ENCODE measurements at regions not wholly inside any gene's neighbourhood (a gene's known extent, or its start where the extent isn't known, plus 50 kb on each side); places are given as distances from the start of the nearest gene placed in this dataset.

- DNase-seq (ENCODE audit: low read depth): no peak
Measured at GRCh38 chr13:72342364-72342763, 385.1 kb downstream of the MZT1 start.

- no peak for DNase-seq (ENCODE audit: low read depth)
Measured at GRCh38 chr13:72341904-72342303, 385.5 kb downstream of the MZT1 start.

- DNase-seq (ENCODE audit: low read depth): no peak
Measured at GRCh38 chr13:72317346-72318109, 409.9 kb downstream of the MZT1 start.

GRCh38 chr13:72316716-72317115, 410.7 kb downstream of the MZT1 start:
- DNase-seq (ENCODE audit: low read depth): no peak

GRCh38 chr13:72315312-72315711, 412.1 kb downstream of the MZT1 start:
- no peak for DNase-seq (ENCODE audit: low read depth)

GRCh38 chr13:72314210-72314609, 413.2 kb downstream of the MZT1 start:
- DNase-seq (ENCODE audit: low read depth): no peak

- no peak for DNase-seq (ENCODE audit: low read depth)
Measured at GRCh38 chr13:72313546-72313945, 413.9 kb downstream of the MZT1 start.

- no peak for DNase-seq (ENCODE audit: low read depth)
Measured at GRCh38 chr13:72303941-72304746, 423.3 kb downstream of the MZT1 start.

- DNase-seq (ENCODE audit: low read depth): no peak
Measured at GRCh38 chr13:72296246-72296645, 429.2 kb upstream of the DACH1 start.

GRCh38 chr13:72295153-72295552, 428.1 kb upstream of the DACH1 start:
- no peak for DNase-seq (ENCODE audit: low read depth)

GRCh38 chr13:72293206-72293605, 426.2 kb upstream of the DACH1 start:
- no peak for DNase-seq (ENCODE audit: low read depth)

GRCh38 chr13:72290962-72291681, 424.1 kb upstream of the DACH1 start:
- no peak for DNase-seq (ENCODE audit: low read depth)

GRCh38 chr13:72286421-72286820, 419.4 kb upstream of the DACH1 start:
- no peak for DNase-seq (ENCODE audit: low read depth)

GRCh38 chr13:72284791-72285190, 417.8 kb upstream of the DACH1 start:
- DNase-seq (ENCODE audit: low read depth): no peak

- no peak for DNase-seq (ENCODE audit: low read depth)
Measured at GRCh38 chr13:72261732-72262131, 394.7 kb upstream of the DACH1 start.

GRCh38 chr13:72259528-72259927, 392.5 kb upstream of the DACH1 start:
- DNase-seq (ENCODE audit: low read depth): no peak

- DNase-seq (ENCODE audit: low read depth): no peak
Measured at GRCh38 chr13:72258340-72258981, 391.5 kb upstream of the DACH1 start.

- no peak for DNase-seq (ENCODE audit: low read depth)
Measured at GRCh38 chr13:72255908-72256307, 388.9 kb upstream of the DACH1 start.

- DNase-seq (ENCODE audit: low read depth): no peak
Measured at GRCh38 chr13:72253754-72254153, 386.8 kb upstream of the DACH1 start.

- DNase-seq (ENCODE audit: low read depth): no peak
Measured at GRCh38 chr13:72246396-72246795, 379.4 kb upstream of the DACH1 start.

GRCh38 chr13:72244788-72245187, 377.8 kb upstream of the DACH1 start:
- DNase-seq (ENCODE audit: low read depth): no peak

- no peak for DNase-seq (ENCODE audit: low read depth)
Measured at GRCh38 chr13:72230131-72230530, 363.1 kb upstream of the DACH1 start.

Measured in stimulated activated CD8-positive, alpha-beta memory T cell treated with anti-CD3 and anti-CD28 coated beads, Interleukin-15, amount 100 ng/mL, for 1 hour (primary cell).